ENCODE measurements at regions not wholly inside any gene's neighbourhood (a gene's known extent, or its start where the extent isn't known, plus 50 kb on each side); places are given as distances from the start of the nearest gene placed in this dataset.

- no peak overlapping the region for H3K4me3 ChIP-seq (ENCODE audit: control insufficient read depth, low read depth, low read length)
- no peak for DNase-seq (ENCODE audit: low read depth)
- TF ChIP-seq CTCF (IDR thresholded peaks at IDR 0.05; ENCODE audit: control insufficient read depth, insufficient read depth, low read depth, low read length, missing control alignments) = no peak
These were observed 114.0 kb upstream of the TAB2 start for GRCh38 chr6:149203509-149203908.

GRCh38 chr6:149208134-149208601 is 109.3 kb upstream of the TAB2 start:
- no peak for TF ChIP-seq CTCF (IDR thresholded peaks at IDR 0.05; ENCODE audit: control insufficient read depth, insufficient read depth, low read depth, low read length, missing control alignments)
- no peak for DNase-seq (ENCODE audit: low read depth)
- H3K4me3 ChIP-seq (ENCODE audit: control insufficient read depth, low read depth, low read length) = no peak overlapping the region

GRCh38 chr6:149209871-149210775 is 107.4 kb upstream of the TAB2 start:
- DNase-seq (ENCODE audit: low read depth) = no peak
- H3K4me3 ChIP-seq (ENCODE audit: control insufficient read depth, low read depth, low read length) = no peak overlapping the region
- TF ChIP-seq CTCF (IDR thresholded peaks at IDR 0.05; ENCODE audit: control insufficient read depth, insufficient read depth, low read depth, low read length, missing control alignments) = no peak

GRCh38 chr6:149211046-149211571 is 106.4 kb upstream of the TAB2 start:
- DNase-seq (ENCODE audit: low read depth) = no peak
- no peak overlapping the region for H3K4me3 ChIP-seq (ENCODE audit: control insufficient read depth, low read depth, low read length)
- no peak for TF ChIP-seq CTCF (IDR thresholded peaks at IDR 0.05; ENCODE audit: control insufficient read depth, insufficient read depth, low read depth, low read length, missing control alignments)

GRCh38 chr6:149212206-149212605 is 105.3 kb upstream of the TAB2 start:
- no peak for DNase-seq (ENCODE audit: low read depth)

More at GRCh38 chr6:149212206-149212605, 105.3 kb upstream of the TAB2 start:
- no peak overlapping the region for H3K4me3 ChIP-seq (ENCODE audit: control insufficient read depth, low read depth, low read length)
- no peak for TF ChIP-seq CTCF (IDR thresholded peaks at IDR 0.05; ENCODE audit: control insufficient read depth, insufficient read depth, low read depth, low read length, missing control alignments)
